ENCODE measurements at regions not wholly inside any gene's neighbourhood (a gene's known extent, or its start where the extent isn't known, plus 50 kb on each side); places are given as distances from the start of the nearest gene placed in this dataset.

DNA sequence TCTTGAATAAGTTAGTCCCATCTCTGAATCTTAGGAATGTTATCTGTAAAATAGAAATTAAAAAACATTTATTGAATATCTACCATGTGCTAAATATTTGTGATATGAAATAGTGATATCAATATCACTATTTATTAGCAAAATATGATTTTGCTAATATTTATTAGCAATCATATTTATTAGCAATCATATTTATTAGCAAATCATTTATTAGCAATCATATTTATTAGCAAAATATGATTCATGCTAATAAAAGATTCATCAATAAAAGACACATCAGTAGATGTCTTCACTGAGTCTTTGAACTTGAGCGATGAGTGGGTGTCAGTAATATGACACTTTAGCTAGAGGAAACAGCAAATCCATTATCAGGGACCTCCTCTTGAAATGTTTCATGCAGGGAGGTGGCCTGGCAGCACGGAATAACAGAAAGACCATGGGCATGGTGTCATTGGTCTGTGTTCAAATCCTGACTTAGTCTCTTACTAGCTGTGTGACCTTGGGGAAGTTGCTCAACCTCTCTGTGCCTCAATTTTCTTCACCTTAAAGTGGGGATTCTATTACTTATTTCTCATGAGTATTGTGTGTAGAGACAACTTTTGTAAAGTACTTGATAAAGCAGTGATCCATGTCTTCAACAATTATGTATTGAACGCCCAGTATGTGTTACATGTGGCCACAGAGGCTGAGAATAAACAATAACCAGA is 456.2 kb upstream of the MEX3C start:
- TF ChIP-seq POLR2A (IDR thresholded peaks at IDR 0.05) (no peak), EP300 (IDR thresholded peaks at IDR 0.05) (no peak)
- TF ChIP-seq, protein P1, sequence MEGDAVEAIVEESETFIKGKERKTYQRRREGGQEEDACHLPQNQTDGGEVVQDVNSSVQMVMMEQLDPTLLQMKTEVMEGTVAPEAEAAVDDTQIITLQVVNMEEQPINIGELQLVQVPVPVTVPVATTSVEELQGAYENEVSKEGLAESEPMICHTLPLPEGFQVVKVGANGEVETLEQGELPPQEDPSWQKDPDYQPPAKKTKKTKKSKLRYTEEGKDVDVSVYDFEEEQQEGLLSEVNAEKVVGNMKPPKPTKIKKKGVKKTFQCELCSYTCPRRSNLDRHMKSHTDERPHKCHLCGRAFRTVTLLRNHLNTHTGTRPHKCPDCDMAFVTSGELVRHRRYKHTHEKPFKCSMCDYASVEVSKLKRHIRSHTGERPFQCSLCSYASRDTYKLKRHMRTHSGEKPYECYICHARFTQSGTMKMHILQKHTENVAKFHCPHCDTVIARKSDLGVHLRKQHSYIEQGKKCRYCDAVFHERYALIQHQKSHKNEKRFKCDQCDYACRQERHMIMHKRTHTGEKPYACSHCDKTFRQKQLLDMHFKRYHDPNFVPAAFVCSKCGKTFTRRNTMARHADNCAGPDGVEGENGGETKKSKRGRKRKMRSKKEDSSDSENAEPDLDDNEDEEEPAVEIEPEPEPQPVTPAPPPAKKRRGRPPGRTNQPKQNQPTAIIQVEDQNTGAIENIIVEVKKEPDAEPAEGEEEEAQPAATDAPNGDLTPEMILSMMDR (IDR thresholded peaks at IDR 0.05): no peak
